WTC11 (cell line): ENCODE measurements at regions not wholly inside any gene's neighbourhood (a gene's known extent, or its start where the extent isn't known, plus 50 kb on each side); places are given as distances from the start of the nearest gene placed in this dataset.

Source experiments
- ATAC-seq: fragments of 200-7000 bp; cut with Tn5 transposase; 2 replicates; pipeline ENCODE4 v1.10.0; 2021; ENCODE audit warnings: mild to moderate bottlenecking, moderate library complexity
- CTCF ChIA-PET: fragments of 300-600 bp; sonication (Branson Sonifier 250); formaldehyde crosslinking; loops from one replicate; lab custom pipeline; 2021; ENCODE audit warnings: antibody characterized with exemption; lab: Charles Lee
- POLR2A ChIA-PET: fragments of 350-600 bp; sonication (Branson Sonifier 250); formaldehyde crosslinking; loops from one replicate; lab custom pipeline; 2021; ENCODE audit warnings: antibody characterized with exemption; lab: Charles Lee
- DNase-seq: peaks from one replicate; pipeline ENCODE4 v3.0.0; 2021; ENCODE audit warnings: low spot score
- H3K27ac Mint-ChIP-seq: 2 replicates; pipeline ENCODE4 v1.8.0; 2021; ENCODE audit warnings: mixed read lengths
- H3K27me3 Mint-ChIP-seq: 2 replicates; pipeline ENCODE4 v1.8.0; 2021; ENCODE audit warnings: low read depth, mild to moderate bottlenecking, moderate library complexity, mixed read lengths
- H3K36me3 Mint-ChIP-seq: 2 replicates; pipeline ENCODE4 v1.8.0; 2021; ENCODE audit warnings: mixed read lengths
- H3K4me1 Mint-ChIP-seq: 2 replicates; pipeline ENCODE4 v1.8.0; 2022; ENCODE audit warnings: mixed read lengths
- H3K4me3 Mint-ChIP-seq: 2 replicates; pipeline ENCODE4 v1.8.0; 2021; ENCODE audit warnings: mild to moderate bottlenecking, moderate library complexity, mixed read lengths
- H3K9me3 Mint-ChIP-seq: 2 replicates; pipeline ENCODE4 v1.8.0; 2021; ENCODE audit warnings: mixed read lengths
- CBFB ChIP-seq: sonication (generic); formaldehyde crosslinking; IDR thresholded peaks from 2 replicates; pipeline ENCODE4 v1.8.1; 2022; ENCODE audit warnings: mild to moderate bottlenecking, low read depth, missing genetic modification reagents
- E2F1 ChIP-seq: sonication (generic); formaldehyde crosslinking; IDR thresholded peaks from 2 replicates; pipeline ENCODE4 v1.8.0; 2022; ENCODE audit warnings: mild to moderate bottlenecking, missing genetic modification reagents
- FOXK1 ChIP-seq: sonication (generic); formaldehyde crosslinking; IDR thresholded peaks from 2 replicates; pipeline ENCODE4 v1.8.0; 2022; ENCODE audit warnings: mild to moderate bottlenecking, moderate library complexity, missing genetic modification reagents
- GABPB1 ChIP-seq: sonication (generic); formaldehyde crosslinking; IDR thresholded peaks from 2 replicates; pipeline ENCODE4 v1.8.1; 2023; ENCODE audit warnings: mild to moderate bottlenecking, missing genetic modification reagents
- GTF2I ChIP-seq: fragments of 250-450 bp; sonication (Bioruptor Pico); conservative IDR thresholded peaks from 2 replicates; pipeline ENCODE4 v1.4.0; 2021; ENCODE audit warnings: mild to moderate bottlenecking
- IRF2 ChIP-seq: sonication (generic); formaldehyde crosslinking; IDR thresholded peaks from 2 replicates; pipeline ENCODE4 v1.8.0; 2022; ENCODE audit warnings: low read depth, missing genetic modification reagents, borderline replicate concordance
- MYBL2 ChIP-seq: sonication (generic); formaldehyde crosslinking; IDR thresholded peaks from 2 replicates; pipeline ENCODE4 v1.8.1; 2023; ENCODE audit warnings: mild to moderate bottlenecking, moderate library complexity, missing genetic modification reagents
- SP1 ChIP-seq: sonication (generic); formaldehyde crosslinking; conservative IDR thresholded peaks from 2 replicates; pipeline ENCODE4 v1.8.1; 2022; ENCODE audit warnings: missing genetic modification reagents
- TCF7 ChIP-seq: sonication (generic); formaldehyde crosslinking; IDR thresholded peaks from 2 replicates; pipeline ENCODE4 v1.8.0; 2022; ENCODE audit warnings: mild to moderate bottlenecking, low read depth, missing genetic modification reagents, moderate library complexity
- ZNF219 ChIP-seq: sonication (generic); formaldehyde crosslinking; IDR thresholded peaks from 2 replicates; pipeline ENCODE4 v1.8.0; 2023; ENCODE audit warnings: missing genetic modification reagents, mild to moderate bottlenecking, borderline replicate concordance
- TF ChIP-seq, protein P1 (sequence below): sonication (generic); formaldehyde crosslinking; conservative IDR thresholded peaks from 2 replicates; pipeline ENCODE4 v1.8.1; 2022; ENCODE audit warnings: mild to moderate bottlenecking, missing genetic modification reagents
- TF ChIP-seq, protein P2 (sequence below): sonication (generic); formaldehyde crosslinking; IDR thresholded peaks from 2 replicates; pipeline ENCODE4 v1.8.0; 2023; ENCODE audit warnings: missing genetic modification reagents, mild to moderate bottlenecking, borderline replicate concordance
- TF ChIP-seq, protein P3 (sequence below): sonication (generic); formaldehyde crosslinking; IDR thresholded peaks from 2 replicates; pipeline ENCODE4 v1.8.1; 2023; ENCODE audit warnings: mild to moderate bottlenecking, missing genetic modification reagents, borderline replicate concordance

DNA sequence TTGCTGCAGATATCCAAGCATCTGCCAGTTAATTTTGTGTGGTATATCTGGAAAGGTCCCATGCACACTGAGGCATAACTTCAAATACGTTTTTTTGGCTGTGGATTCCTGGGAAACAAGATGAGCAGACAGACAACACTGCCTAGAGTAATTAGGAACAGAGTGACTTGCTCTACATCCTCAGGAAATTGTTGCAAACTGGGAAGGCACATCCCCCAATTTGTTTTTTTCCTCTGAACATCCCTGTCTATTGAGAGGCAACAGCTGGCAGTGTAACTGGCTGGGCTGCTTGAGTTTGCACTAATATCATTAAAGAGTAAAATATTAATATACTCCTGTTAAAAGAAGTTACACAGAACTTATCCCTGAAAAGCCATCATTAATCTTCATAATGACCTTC, 207.7 kb upstream of the SLIT2 start (continued):
- TF ChIP-seq FOXK1 (CRISPR knock-in tag) = no peak

DNA sequence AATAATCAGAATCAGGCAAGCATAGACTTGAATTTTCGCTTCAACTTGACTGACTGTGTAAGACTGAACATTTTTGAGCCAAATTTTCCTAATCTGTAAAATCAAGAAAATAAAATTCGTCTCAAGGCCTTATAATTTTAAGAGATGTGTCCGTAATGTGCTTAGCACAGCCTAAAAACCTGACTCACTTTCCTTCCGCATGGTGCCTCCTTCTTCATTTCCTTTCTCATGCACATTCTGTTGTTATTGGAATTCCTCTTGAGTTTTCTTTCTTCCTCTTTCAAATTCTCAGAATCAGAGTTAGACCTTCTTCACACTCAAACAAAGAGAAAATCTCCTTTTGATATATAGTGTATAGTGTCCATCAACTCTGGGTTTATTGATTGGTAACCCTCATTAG, 208.9 kb upstream of the SLIT2 start:
- Mint-ChIP-seq H3K27ac (no peak overlapping the region), H3K4me1 (peaks cover 22% of the 10 kb centered on the region), H3K4me3 (no peak overlapping the region)
- TF ChIP-seq, protein P1, sequence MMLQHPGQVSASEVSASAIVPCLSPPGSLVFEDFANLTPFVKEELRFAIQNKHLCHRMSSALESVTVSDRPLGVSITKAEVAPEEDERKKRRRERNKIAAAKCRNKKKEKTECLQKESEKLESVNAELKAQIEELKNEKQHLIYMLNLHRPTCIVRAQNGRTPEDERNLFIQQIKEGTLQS (CRISPR knock-in tag) = no peak
- TF ChIP-seq CBFB (CRISPR knock-in tag) (no peak), MYBL2 (no peak), ZNF219 (CRISPR knock-in tag) (no peak), SP1 (CRISPR knock-in tag) (no peak), GTF2I (CRISPR knock-in tag) (no peak), TCF7 (CRISPR knock-in tag) (no peak), GABPB1 (CRISPR knock-in tag) (no peak)
- TF ChIP-seq, protein P2, sequence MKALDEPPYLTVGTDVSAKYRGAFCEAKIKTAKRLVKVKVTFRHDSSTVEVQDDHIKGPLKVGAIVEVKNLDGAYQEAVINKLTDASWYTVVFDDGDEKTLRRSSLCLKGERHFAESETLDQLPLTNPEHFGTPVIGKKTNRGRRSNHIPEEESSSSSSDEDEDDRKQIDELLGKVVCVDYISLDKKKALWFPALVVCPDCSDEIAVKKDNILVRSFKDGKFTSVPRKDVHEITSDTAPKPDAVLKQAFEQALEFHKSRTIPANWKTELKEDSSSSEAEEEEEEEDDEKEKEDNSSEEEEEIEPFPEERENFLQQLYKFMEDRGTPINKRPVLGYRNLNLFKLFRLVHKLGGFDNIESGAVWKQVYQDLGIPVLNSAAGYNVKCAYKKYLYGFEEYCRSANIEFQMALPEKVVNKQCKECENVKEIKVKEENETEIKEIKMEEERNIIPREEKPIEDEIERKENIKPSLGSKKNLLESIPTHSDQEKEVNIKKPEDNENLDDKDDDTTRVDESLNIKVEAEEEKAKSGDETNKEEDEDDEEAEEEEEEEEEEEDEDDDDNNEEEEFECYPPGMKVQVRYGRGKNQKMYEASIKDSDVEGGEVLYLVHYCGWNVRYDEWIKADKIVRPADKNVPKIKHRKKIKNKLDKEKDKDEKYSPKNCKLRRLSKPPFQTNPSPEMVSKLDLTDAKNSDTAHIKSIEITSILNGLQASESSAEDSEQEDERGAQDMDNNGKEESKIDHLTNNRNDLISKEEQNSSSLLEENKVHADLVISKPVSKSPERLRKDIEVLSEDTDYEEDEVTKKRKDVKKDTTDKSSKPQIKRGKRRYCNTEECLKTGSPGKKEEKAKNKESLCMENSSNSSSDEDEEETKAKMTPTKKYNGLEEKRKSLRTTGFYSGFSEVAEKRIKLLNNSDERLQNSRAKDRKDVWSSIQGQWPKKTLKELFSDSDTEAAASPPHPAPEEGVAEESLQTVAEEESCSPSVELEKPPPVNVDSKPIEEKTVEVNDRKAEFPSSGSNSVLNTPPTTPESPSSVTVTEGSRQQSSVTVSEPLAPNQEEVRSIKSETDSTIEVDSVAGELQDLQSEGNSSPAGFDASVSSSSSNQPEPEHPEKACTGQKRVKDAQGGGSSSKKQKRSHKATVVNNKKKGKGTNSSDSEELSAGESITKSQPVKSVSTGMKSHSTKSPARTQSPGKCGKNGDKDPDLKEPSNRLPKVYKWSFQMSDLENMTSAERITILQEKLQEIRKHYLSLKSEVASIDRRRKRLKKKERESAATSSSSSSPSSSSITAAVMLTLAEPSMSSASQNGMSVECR (CRISPR knock-in tag) = no peak
- TF ChIP-seq, all 79 proteins: peak for 0
- ATAC-seq (0 out of 2 replicates have a peak, but pooled peaks have one; percentile 26), DNase-seq (no peak)
- ChIA-PET CTCF (no interaction called here), POLR2A (no interaction called here)
- no peaks in the 10 kb centered on the region for H3K36me3 Mint-ChIP-seq
- no peaks in the 10 kb centered on the region for H3K9me3 Mint-ChIP-seq
- H3K27me3 Mint-ChIP-seq = no peaks in the 10 kb centered on the region

DNA sequence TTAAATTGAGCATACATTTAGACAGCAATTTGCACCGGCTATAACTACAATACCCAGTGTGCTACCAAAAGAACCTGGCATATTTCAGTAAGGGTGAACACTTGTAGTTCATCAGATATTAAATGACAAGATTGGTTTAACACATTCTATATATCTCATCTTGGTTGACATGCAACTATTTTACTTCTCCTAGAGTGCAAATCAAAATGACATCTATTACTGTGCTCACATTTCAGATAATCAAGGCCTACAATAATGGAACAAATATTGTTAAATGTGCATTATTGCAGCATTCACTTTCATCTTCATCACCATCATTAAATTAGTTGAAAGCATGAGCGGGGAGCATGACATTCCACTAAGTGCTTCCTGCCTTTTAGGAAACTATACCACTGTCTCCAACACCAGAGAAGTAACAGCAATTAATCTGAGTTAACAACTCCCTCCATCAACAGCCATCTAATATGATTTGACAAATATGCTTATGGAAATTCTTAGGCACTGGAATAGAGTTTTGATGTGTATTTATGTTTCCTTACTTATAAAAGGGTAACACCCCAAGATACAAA, 209.8 kb upstream of the SLIT2 start:
- DNase-seq = no peak
- Mint-ChIP-seq H3K9me3 (no peaks in the 10 kb centered on the region), H3K27me3 (no peaks in the 10 kb centered on the region)
- no peak for TF ChIP-seq IRF2 (CRISPR knock-in tag)
- no peak for TF ChIP-seq SP1 (CRISPR knock-in tag)
- TF ChIP-seq E2F1 (CRISPR knock-in tag) = no peak
- TF ChIP-seq, protein P3, sequence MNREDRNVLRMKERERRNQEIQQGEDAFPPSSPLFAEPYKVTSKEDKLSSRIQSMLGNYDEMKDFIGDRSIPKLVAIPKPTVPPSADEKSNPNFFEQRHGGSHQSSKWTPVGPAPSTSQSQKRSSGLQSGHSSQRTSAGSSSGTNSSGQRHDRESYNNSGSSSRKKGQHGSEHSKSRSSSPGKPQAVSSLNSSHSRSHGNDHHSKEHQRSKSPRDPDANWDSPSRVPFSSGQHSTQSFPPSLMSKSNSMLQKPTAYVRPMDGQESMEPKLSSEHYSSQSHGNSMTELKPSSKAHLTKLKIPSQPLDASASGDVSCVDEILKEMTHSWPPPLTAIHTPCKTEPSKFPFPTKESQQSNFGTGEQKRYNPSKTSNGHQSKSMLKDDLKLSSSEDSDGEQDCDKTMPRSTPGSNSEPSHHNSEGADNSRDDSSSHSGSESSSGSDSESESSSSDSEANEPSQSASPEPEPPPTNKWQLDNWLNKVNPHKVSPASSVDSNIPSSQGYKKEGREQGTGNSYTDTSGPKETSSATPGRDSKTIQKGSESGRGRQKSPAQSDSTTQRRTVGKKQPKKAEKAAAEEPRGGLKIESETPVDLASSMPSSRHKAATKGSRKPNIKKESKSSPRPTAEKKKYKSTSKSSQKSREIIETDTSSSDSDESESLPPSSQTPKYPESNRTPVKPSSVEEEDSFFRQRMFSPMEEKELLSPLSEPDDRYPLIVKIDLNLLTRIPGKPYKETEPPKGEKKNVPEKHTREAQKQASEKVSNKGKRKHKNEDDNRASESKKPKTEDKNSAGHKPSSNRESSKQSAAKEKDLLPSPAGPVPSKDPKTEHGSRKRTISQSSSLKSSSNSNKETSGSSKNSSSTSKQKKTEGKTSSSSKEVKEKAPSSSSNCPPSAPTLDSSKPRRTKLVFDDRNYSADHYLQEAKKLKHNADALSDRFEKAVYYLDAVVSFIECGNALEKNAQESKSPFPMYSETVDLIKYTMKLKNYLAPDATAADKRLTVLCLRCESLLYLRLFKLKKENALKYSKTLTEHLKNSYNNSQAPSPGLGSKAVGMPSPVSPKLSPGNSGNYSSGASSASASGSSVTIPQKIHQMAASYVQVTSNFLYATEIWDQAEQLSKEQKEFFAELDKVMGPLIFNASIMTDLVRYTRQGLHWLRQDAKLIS = no peak
- TF ChIP-seq, all 79 proteins: peak for 0
- Mint-ChIP-seq H3K4me1 (peaks cover 22% of the 10 kb centered on the region), H3K4me3 (no peak overlapping the region), H3K36me3 (no peaks in the 10 kb centered on the region), H3K27ac (no peak overlapping the region)
- ChIA-PET POLR2A (no interaction called here), CTCF (no interaction called here)
- no peak for ATAC-seq
